WTC11 (cell line): ENCODE measurements at regions not wholly inside any gene's neighbourhood (a gene's known extent, or its start where the extent isn't known, plus 50 kb on each side); places are given as distances from the start of the nearest gene placed in this dataset.
"Not testable (repeated sequence)": the region's sequence is repeated elsewhere in the genome, so short reads cannot be mapped to it uniquely, and the experiment has no call there.

Experiments
- ATAC-seq: fragments of 200-7000 bp; cut with Tn5 transposase; 2 replicates; pipeline ENCODE4 v1.10.0; 2021; ENCODE audit warnings: mild to moderate bottlenecking, moderate library complexity
- CTCF ChIA-PET: fragments of 300-600 bp; sonication (Branson Sonifier 250); formaldehyde crosslinking; loops from one replicate; lab custom pipeline; 2021; ENCODE audit warnings: antibody characterized with exemption; lab: Charles Lee
- POLR2A ChIA-PET: fragments of 350-600 bp; sonication (Branson Sonifier 250); formaldehyde crosslinking; loops from one replicate; lab custom pipeline; 2021; ENCODE audit warnings: antibody characterized with exemption; lab: Charles Lee
- DNase-seq: peaks from one replicate; pipeline ENCODE4 v3.0.0; 2021; ENCODE audit warnings: low spot score
- H3K27ac Mint-ChIP-seq: 2 replicates; pipeline ENCODE4 v1.8.0; 2021; ENCODE audit warnings: mixed read lengths
- H3K27me3 Mint-ChIP-seq: 2 replicates; pipeline ENCODE4 v1.8.0; 2021; ENCODE audit warnings: low read depth, mild to moderate bottlenecking, moderate library complexity, mixed read lengths
- H3K36me3 Mint-ChIP-seq: 2 replicates; pipeline ENCODE4 v1.8.0; 2021; ENCODE audit warnings: mixed read lengths
- H3K4me1 Mint-ChIP-seq: 2 replicates; pipeline ENCODE4 v1.8.0; 2022; ENCODE audit warnings: mixed read lengths
- H3K4me3 Mint-ChIP-seq: 2 replicates; pipeline ENCODE4 v1.8.0; 2021; ENCODE audit warnings: mild to moderate bottlenecking, moderate library complexity, mixed read lengths
- H3K9me3 Mint-ChIP-seq: 2 replicates; pipeline ENCODE4 v1.8.0; 2021; ENCODE audit warnings: mixed read lengths

GRCh38 chr16:29172098-29172724 lies 187.4 kb downstream of the LAT start:
- H3K27ac Mint-ChIP-seq, ATAC-seq, POLR2A ChIA-PET, H3K27me3 Mint-ChIP-seq, H3K4me1 Mint-ChIP-seq, DNase-seq, CTCF ChIA-PET, H3K4me3 Mint-ChIP-seq, H3K36me3 Mint-ChIP-seq: not testable (repeated sequence)
- H3K9me3 Mint-ChIP-seq = peaks cover 21% of the 10 kb centered on the region

- H3K4me3 Mint-ChIP-seq, POLR2A ChIA-PET, CTCF ChIA-PET, H3K4me1 Mint-ChIP-seq, H3K36me3 Mint-ChIP-seq, DNase-seq, H3K27me3 Mint-ChIP-seq, ATAC-seq, H3K27ac Mint-ChIP-seq: not testable (repeated sequence)
- H3K9me3 Mint-ChIP-seq = peaks cover 21% of the 10 kb centered on the region
Measured at GRCh38 chr16:29171296-29171695, 186.4 kb downstream of the LAT start.

- peaks cover 21% of the 10 kb centered on the region for H3K9me3 Mint-ChIP-seq
- H3K27me3 Mint-ChIP-seq, CTCF ChIA-PET, H3K4me1 Mint-ChIP-seq, H3K36me3 Mint-ChIP-seq, H3K27ac Mint-ChIP-seq, ATAC-seq, POLR2A ChIA-PET, H3K4me3 Mint-ChIP-seq, DNase-seq: not testable (repeated sequence)
Measured at GRCh38 chr16:29170393-29171119, 185.7 kb downstream of the LAT start.

GRCh38 chr16:29169295-29169994 lies 184.6 kb downstream of the LAT start:
- POLR2A ChIA-PET = not testable (repeated sequence)
- peaks cover 21% of the 10 kb centered on the region for H3K9me3 Mint-ChIP-seq

GRCh38 chr16:29168515-29169259 lies 183.8 kb downstream of the LAT start:
- H3K4me1 Mint-ChIP-seq, DNase-seq, H3K27ac Mint-ChIP-seq, H3K36me3 Mint-ChIP-seq, CTCF ChIA-PET, H3K4me3 Mint-ChIP-seq, POLR2A ChIA-PET, ATAC-seq, H3K27me3 Mint-ChIP-seq: not testable (repeated sequence)
- H3K9me3 Mint-ChIP-seq = peaks cover 21% of the 10 kb centered on the region

More at GRCh38 chr16:29169295-29169994, 184.6 kb downstream of the LAT start:
- H3K27ac Mint-ChIP-seq, CTCF ChIA-PET, H3K4me1 Mint-ChIP-seq, H3K4me3 Mint-ChIP-seq, H3K36me3 Mint-ChIP-seq, ATAC-seq, H3K27me3 Mint-ChIP-seq, DNase-seq: not testable (repeated sequence)

- H3K4me1 Mint-ChIP-seq, POLR2A ChIA-PET, H3K27me3 Mint-ChIP-seq, H3K27ac Mint-ChIP-seq, H3K36me3 Mint-ChIP-seq, DNase-seq, H3K4me3 Mint-ChIP-seq, H3K9me3 Mint-ChIP-seq, ATAC-seq, CTCF ChIA-PET: not testable (repeated sequence)
Measured at GRCh38 chr16:29164442-29165089, 179.7 kb downstream of the LAT start.

GRCh38 chr16:29160171-29160570 lies 175.3 kb downstream of the LAT start:
- H3K27me3 Mint-ChIP-seq, DNase-seq, CTCF ChIA-PET, POLR2A ChIA-PET, ATAC-seq, H3K9me3 Mint-ChIP-seq, H3K4me3 Mint-ChIP-seq, H3K36me3 Mint-ChIP-seq, H3K27ac Mint-ChIP-seq: not testable (repeated sequence)
- peaks cover 28% of the 10 kb centered on the region for H3K4me1 Mint-ChIP-seq

- ATAC-seq, H3K9me3 Mint-ChIP-seq, H3K36me3 Mint-ChIP-seq, CTCF ChIA-PET, POLR2A ChIA-PET, H3K4me3 Mint-ChIP-seq, DNase-seq, H3K27me3 Mint-ChIP-seq: not testable (repeated sequence)
- Mint-ChIP-seq H3K4me1 (peaks cover 28% of the 10 kb centered on the region), H3K27ac (peak overlapping the region; percentile 32; the same call in 1 of the 2 replicates)
Measured at GRCh38 chr16:29159603-29160002, 174.8 kb downstream of the LAT start.
